H1 (cell line): ENCODE measurements at regions not wholly inside any gene's neighbourhood (a gene's known extent, or its start where the extent isn't known, plus 50 kb on each side); places are given as distances from the start of the nearest gene placed in this dataset.

Experiments
- CHD7 ChIP-seq: fragments of 300-600 bp; sonication (generic); IDR thresholded peaks from 2 replicates; pipeline ENCODE4 v1.7.1; 2012; ENCODE audit warnings: low read length, moderate library complexity, mild to moderate bottlenecking, inconsistent platforms; ENCODE audit not compliant: insufficient replicate concordance
- E2F6 ChIP-seq: IDR thresholded peaks from 2 replicates; pipeline ENCODE4 v1.6.1; 2012; ENCODE audit warnings: inconsistent platforms
- EZH2 ChIP-seq: fragments of 200-600 bp; sonication (generic); IDR thresholded peaks from 2 replicates; pipeline ENCODE4 v1.7.1; 2012; ENCODE audit warnings: low read depth, mild to moderate bottlenecking, moderate library complexity, low read length, inconsistent platforms; ENCODE audit not compliant: severe bottlenecking
- JUN ChIP-seq: IDR thresholded peaks from 2 replicates; pipeline ENCODE4 v1.6.1; 2011; ENCODE audit warnings: low read depth, mild to moderate bottlenecking, improper control_type of control experiment, low read length
- PHF8 ChIP-seq: fragments of 200-600 bp; sonication (generic); conservative IDR thresholded peaks from 2 replicates; pipeline ENCODE4 v1.7.1; 2012; ENCODE audit warnings: low read depth, mild to moderate bottlenecking, inconsistent platforms, low read length, moderate library complexity
- POLR2A ChIP-seq, 2 experiments: IDR thresholded peaks; 1 replicate in 1 of 2; 2 replicates in 1 of 2; pipeline ENCODE4 v1.6.1; 2011; ENCODE audit warnings: low read depth in 2 of 2, low read length in 2 of 2, mild to moderate bottlenecking in 2 of 2; ENCODE audit errors: control extremely low read depth in 1 of 2
- POLR2AphosphoS5 ChIP-seq: IDR thresholded peaks from 2 replicates; pipeline ENCODE4 v1.6.1; 2011; ENCODE audit warnings: low read depth, low read length
- SIN3A ChIP-seq, 2 experiments: IDR thresholded peaks in 1 of 2; conservative IDR thresholded peaks in 1 of 2; 2 replicates each; pipeline ENCODE4 v1.6.1; 2011 to 2012; ENCODE audit warnings: low read length in 2 of 2, improper control_type of control experiment in 1 of 2, low read depth in 1 of 2, mild to moderate bottlenecking in 1 of 2
- TEAD4 ChIP-seq: IDR thresholded peaks from 2 replicates; pipeline ENCODE4 v1.6.1; 2012; ENCODE audit warnings: low read depth, low read length, inconsistent platforms, mixed read lengths
- YY1 ChIP-seq: IDR thresholded peaks from 2 replicates; pipeline ENCODE4 v1.6.1; 2011; ENCODE audit warnings: low read depth, mild to moderate bottlenecking, low read length
- TF ChIP-seq, protein P1 (sequence below), 3 experiments: IDR thresholded peaks; 1 replicate in 2 of 3; 2 replicates in 1 of 3; pipeline versions ENCODE4 v1.5.1 to v1.6.1; 2011; ENCODE audit warnings: low read length in 3 of 3, mild to moderate bottlenecking in 3 of 3, inconsistent platforms in 2 of 3, low read depth in 1 of 3, moderate library complexity in 1 of 3; ENCODE audit not compliant: insufficient read depth in 1 of 3; ENCODE audit errors: control extremely low read depth in 1 of 3
- TF ChIP-seq, protein P2 (sequence below): IDR thresholded peaks from 2 replicates; pipeline ENCODE4 v1.6.1; 2011; ENCODE audit warnings: low read depth, mild to moderate bottlenecking, low read length; ENCODE audit not compliant: insufficient read depth

- TF ChIP-seq YY1: no peak
- TF ChIP-seq, protein P1, sequence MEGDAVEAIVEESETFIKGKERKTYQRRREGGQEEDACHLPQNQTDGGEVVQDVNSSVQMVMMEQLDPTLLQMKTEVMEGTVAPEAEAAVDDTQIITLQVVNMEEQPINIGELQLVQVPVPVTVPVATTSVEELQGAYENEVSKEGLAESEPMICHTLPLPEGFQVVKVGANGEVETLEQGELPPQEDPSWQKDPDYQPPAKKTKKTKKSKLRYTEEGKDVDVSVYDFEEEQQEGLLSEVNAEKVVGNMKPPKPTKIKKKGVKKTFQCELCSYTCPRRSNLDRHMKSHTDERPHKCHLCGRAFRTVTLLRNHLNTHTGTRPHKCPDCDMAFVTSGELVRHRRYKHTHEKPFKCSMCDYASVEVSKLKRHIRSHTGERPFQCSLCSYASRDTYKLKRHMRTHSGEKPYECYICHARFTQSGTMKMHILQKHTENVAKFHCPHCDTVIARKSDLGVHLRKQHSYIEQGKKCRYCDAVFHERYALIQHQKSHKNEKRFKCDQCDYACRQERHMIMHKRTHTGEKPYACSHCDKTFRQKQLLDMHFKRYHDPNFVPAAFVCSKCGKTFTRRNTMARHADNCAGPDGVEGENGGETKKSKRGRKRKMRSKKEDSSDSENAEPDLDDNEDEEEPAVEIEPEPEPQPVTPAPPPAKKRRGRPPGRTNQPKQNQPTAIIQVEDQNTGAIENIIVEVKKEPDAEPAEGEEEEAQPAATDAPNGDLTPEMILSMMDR (IDR thresholded peaks at IDR 0.05; ENCODE audit: control extremely low read depth in 1 of 3, insufficient read depth in 1 of 3, low read depth in 1 of 3, low read length in 3 of 3): no peak
- no peak for TF ChIP-seq CHD7
- TF ChIP-seq, protein P2, sequence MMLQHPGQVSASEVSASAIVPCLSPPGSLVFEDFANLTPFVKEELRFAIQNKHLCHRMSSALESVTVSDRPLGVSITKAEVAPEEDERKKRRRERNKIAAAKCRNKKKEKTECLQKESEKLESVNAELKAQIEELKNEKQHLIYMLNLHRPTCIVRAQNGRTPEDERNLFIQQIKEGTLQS: no peak
- no peak for TF ChIP-seq EZH2
- TF ChIP-seq POLR2A (IDR thresholded peaks at IDR 0.05; ENCODE audit: control extremely low read depth in 1 of 2, low read depth in 2 of 2, low read length in 2 of 2): no peak
- TF ChIP-seq TEAD4: no peak
- no peak for TF ChIP-seq JUN
- TF ChIP-seq POLR2AphosphoS5: no peak
- no peak for TF ChIP-seq E2F6
- no peak for TF ChIP-seq SIN3A (conservative IDR thresholded peaks at IDR 0.05 in 1 of 2, IDR thresholded peaks at IDR 0.05 in 1 of 2; ENCODE audit: low read depth in 1 of 2, low read length in 2 of 2)
- no peak for TF ChIP-seq PHF8
These were observed 142.8 kb upstream of the FLRT2 start for GRCh38 chr14:85387181-85387580.
